ENCODE measurements at regions not wholly inside any gene's neighbourhood (a gene's known extent, or its start where the extent isn't known, plus 50 kb on each side); places are given as distances from the start of the nearest gene placed in this dataset.
"Not testable (repeated sequence)": the region's sequence is repeated elsewhere in the genome, so short reads cannot be mapped to it uniquely, and the experiment has no call there.

- no peak for DNase-seq
Observed at GRCh38 chr3:34013818-34014570, 215.6 kb downstream of the PDCD6IP start.

GRCh38 chr3:34015204-34016142 lies 217.0 kb downstream of the PDCD6IP start:
- DNase-seq = no peak

- DNase-seq = no peak
Observed at GRCh38 chr3:34016925-34017587, 218.6 kb downstream of the PDCD6IP start.

- DNase-seq = no peak
Observed at GRCh38 chr3:34017757-34018156, 219.3 kb downstream of the PDCD6IP start.

GRCh38 chr3:34019158-34019557 lies 220.7 kb downstream of the PDCD6IP start:
- DNase-seq = no peak

- no peak for DNase-seq
Observed at GRCh38 chr3:34020170-34020569, 221.7 kb downstream of the PDCD6IP start.

GRCh38 chr3:34020726-34021680 lies 222.6 kb downstream of the PDCD6IP start:
- DNase-seq = no peak

- no peak for DNase-seq
Observed at GRCh38 chr3:34022147-34022546, 223.7 kb downstream of the PDCD6IP start.

GRCh38 chr3:34024447-34025240 lies 226.2 kb downstream of the PDCD6IP start:
- DNase-seq = no peak

- DNase-seq = no peak
Observed at GRCh38 chr3:34033839-34034238, 235.4 kb downstream of the PDCD6IP start.

GRCh38 chr3:34034840-34035239 lies 236.4 kb downstream of the PDCD6IP start:
- no peak for DNase-seq

- DNase-seq = no peak
Observed at GRCh38 chr3:34035775-34036174, 237.3 kb downstream of the PDCD6IP start.

GRCh38 chr3:34037260-34037659 lies 238.8 kb downstream of the PDCD6IP start:
- no peak for DNase-seq

- no peak for DNase-seq
Observed at GRCh38 chr3:34038131-34038530, 239.7 kb downstream of the PDCD6IP start.

- no peak for DNase-seq
Observed at GRCh38 chr3:34046154-34046553, 247.7 kb downstream of the PDCD6IP start.

GRCh38 chr3:34053626-34054025 lies 255.2 kb downstream of the PDCD6IP start:
- no peak for DNase-seq

- DNase-seq = no peak
Observed at GRCh38 chr3:34056181-34056910, 257.9 kb downstream of the PDCD6IP start.

GRCh38 chr3:34056951-34057390 lies 258.5 kb downstream of the PDCD6IP start:
- DNase-seq = no peak

GRCh38 chr3:34060995-34061394 lies 262.6 kb downstream of the PDCD6IP start:
- DNase-seq = not testable (repeated sequence)

- no peak for DNase-seq
Observed at GRCh38 chr3:34065901-34066300, 267.5 kb downstream of the PDCD6IP start.

Measured in hindlimb muscle (tissue), 1 donor.